Panc1 (cell line): ENCODE measurements at regions not wholly inside any gene's neighbourhood (a gene's known extent, or its start where the extent isn't known, plus 50 kb on each side); places are given as distances from the start of the nearest gene placed in this dataset.

Source experiments
- ATAC-seq: fragments of 200-7000 bp; cut with Tn5 transposase; 2 replicates; pipeline ENCODE4 v1.9.1; 2020; ENCODE audit warnings: mild to moderate bottlenecking, moderate library complexity
- BruUV-seq: library from RNA; stranded (reverse); fragments of 400-500 nt; replicated peaks from 2 replicates; lab custom pipeline; 2021; lab: Mats Ljungman, UMichigan
- CTCF ChIA-PET: fragments of 300-600 bp; sonication (Branson Sonifier 250); formaldehyde crosslinking; loops from one replicate; lab custom pipeline; 2022; ENCODE audit warnings: antibody characterized with exemption; lab: Charles Lee
- POLR2A ChIA-PET: fragments of 300-600 bp; sonication (Branson Sonifier 250); formaldehyde crosslinking; loops from one replicate; lab custom pipeline; 2022; ENCODE audit warnings: antibody characterized with exemption; lab: Charles Lee
- DNase-seq: peaks from one replicate; pipeline ENCODE4 v3.0.0-alpha.2; 2010; ENCODE audit warnings: low read depth, low spot score
- H3K27ac ChIP-seq: 2 replicates; pipeline ENCODE4 v1.5.1; 2011; ENCODE audit warnings: mild to moderate bottlenecking, low read length, inconsistent platforms
- H3K27me3 ChIP-seq: fragments of 200-500 bp; sonication (Bioruptor generic); 2 replicates; pipeline ENCODE4 v1.6.0; 2014; ENCODE audit warnings: low read length, inconsistent platforms; ENCODE audit not compliant: control insufficient read depth, insufficient read depth
- H3K36me3 ChIP-seq: fragments of 200-500 bp; sonication (Bioruptor generic); 2 replicates; pipeline ENCODE4 v1.5.1; 2014; ENCODE audit warnings: inconsistent platforms, mild to moderate bottlenecking, low read length, moderate library complexity; ENCODE audit not compliant: control insufficient read depth, insufficient read depth
- H3K4me1 ChIP-seq: 2 replicates; pipeline ENCODE4 v1.5.1; 2011; ENCODE audit warnings: inconsistent platforms, mild to moderate bottlenecking, low read length, moderate library complexity; ENCODE audit not compliant: control insufficient read depth, insufficient read depth
- H3K4me3 ChIP-seq, 2 experiments: 2 replicates each; pipeline ENCODE4 v1.5.1; 2011 to 2012; ENCODE audit warnings: low read depth in 2 of 2, low read length in 2 of 2, mild to moderate bottlenecking in 2 of 2, inconsistent platforms in 1 of 2, moderate library complexity in 1 of 2
- H3K9me3 ChIP-seq: fragments of 200-500 bp; sonication (Bioruptor generic); 2 replicates; pipeline ENCODE4 v1.5.1; 2014; ENCODE audit warnings: low read depth, mild to moderate bottlenecking, inconsistent platforms, low read length, moderate library complexity; ENCODE audit not compliant: control insufficient read depth, insufficient read depth
- POLR2AphosphoS5 ChIP-seq: IDR thresholded peaks from 2 replicates; pipeline ENCODE4 v1.6.1; 2012; ENCODE audit warnings: mild to moderate bottlenecking, low read depth, low read length, moderate library complexity
- REST ChIP-seq, 2 experiments: IDR thresholded peaks; 2 replicates each; pipeline ENCODE4 v1.6.1; 2011 to 2012; ENCODE audit warnings: low read depth in 2 of 2, control low read depth in 1 of 2, low read length in 1 of 2, mild to moderate bottlenecking in 1 of 2, moderate library complexity in 1 of 2; ENCODE audit not compliant: insufficient read depth in 1 of 2
- SIN3A ChIP-seq: IDR thresholded peaks from 2 replicates; pipeline ENCODE4 v1.6.1; 2012; ENCODE audit warnings: low read depth, mild to moderate bottlenecking, low read length, moderate library complexity, borderline replicate concordance; ENCODE audit not compliant: insufficient read depth
- TCF7L2 ChIP-seq: IDR thresholded peaks from 2 replicates; pipeline ENCODE4 v1.6.1; 2011; ENCODE audit warnings: mild to moderate bottlenecking, low read depth, low read length, inconsistent platforms
- in situ Hi-C: cut with HindIII; loops from 2 replicates; pipeline ENCODE4 v1.10.0; 2016; ENCODE audit warnings: low sequenced_read_pairs, low pct_unique_long_range_greater_than_20kb
- intact Hi-C: fragments of 100-400 bp; cut with micrococcal nuclease; formaldehyde crosslinking; loops from one replicate; pipeline ENCODE4 v1.10.0; 2022; ENCODE audit not compliant: unreplicated experiment
- TF ChIP-seq, protein P1 (sequence below): fragments of 450-650 bp; IDR thresholded peaks from 2 replicates; pipeline ENCODE4 v1.5.1; 2017; ENCODE audit warnings: mild to moderate bottlenecking

DNA sequence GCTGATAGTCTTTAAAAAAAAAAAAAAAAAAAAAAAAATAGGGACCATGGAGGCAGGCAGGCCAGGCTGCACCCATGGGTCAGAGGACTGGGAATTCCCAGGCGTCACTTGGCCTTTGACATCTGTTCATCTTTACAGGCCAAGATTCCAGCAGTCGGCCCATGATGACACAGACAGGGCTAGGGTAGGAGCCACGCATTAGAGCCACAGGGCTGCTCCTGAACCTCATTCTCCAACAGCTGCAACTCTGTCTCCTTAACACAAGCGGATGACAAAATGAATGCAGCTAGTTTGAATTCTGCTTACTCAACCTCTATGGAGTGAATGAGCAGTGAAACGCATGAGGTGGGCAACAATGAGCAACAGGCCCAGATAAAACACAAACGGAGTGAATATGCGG lies 126.4 kb downstream of the LY86 start:
- Histone ChIP-seq H3K36me3 (no peaks in the 10 kb centered on the region), H3K27ac (no peak overlapping the region), H3K4me3 (no peak overlapping the region), H3K27me3 (no peaks in the 10 kb centered on the region), H3K9me3 (no peaks in the 10 kb centered on the region), H3K4me1 (no peaks in the 10 kb centered on the region)
- CTCF ChIA-PET, result no interaction called here
- intact Hi-C loops (no loop called here), in situ Hi-C loops (no loop called here)
- no peak for DNase-seq
- ATAC-seq, result no peak
- no TSS peak for BruUV-seq
- POLR2A ChIA-PET, result no interaction called here
- TF ChIP-seq TCF7L2 (no peak), SIN3A (no peak), REST (IDR thresholded peaks at IDR 0.05; ENCODE audit: insufficient read depth in 1 of 2, low read depth in 2 of 2, low read length in 1 of 2) (no peak), POLR2AphosphoS5 (no peak)
- TF ChIP-seq, protein P1, sequence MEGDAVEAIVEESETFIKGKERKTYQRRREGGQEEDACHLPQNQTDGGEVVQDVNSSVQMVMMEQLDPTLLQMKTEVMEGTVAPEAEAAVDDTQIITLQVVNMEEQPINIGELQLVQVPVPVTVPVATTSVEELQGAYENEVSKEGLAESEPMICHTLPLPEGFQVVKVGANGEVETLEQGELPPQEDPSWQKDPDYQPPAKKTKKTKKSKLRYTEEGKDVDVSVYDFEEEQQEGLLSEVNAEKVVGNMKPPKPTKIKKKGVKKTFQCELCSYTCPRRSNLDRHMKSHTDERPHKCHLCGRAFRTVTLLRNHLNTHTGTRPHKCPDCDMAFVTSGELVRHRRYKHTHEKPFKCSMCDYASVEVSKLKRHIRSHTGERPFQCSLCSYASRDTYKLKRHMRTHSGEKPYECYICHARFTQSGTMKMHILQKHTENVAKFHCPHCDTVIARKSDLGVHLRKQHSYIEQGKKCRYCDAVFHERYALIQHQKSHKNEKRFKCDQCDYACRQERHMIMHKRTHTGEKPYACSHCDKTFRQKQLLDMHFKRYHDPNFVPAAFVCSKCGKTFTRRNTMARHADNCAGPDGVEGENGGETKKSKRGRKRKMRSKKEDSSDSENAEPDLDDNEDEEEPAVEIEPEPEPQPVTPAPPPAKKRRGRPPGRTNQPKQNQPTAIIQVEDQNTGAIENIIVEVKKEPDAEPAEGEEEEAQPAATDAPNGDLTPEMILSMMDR, result no peak

DNA sequence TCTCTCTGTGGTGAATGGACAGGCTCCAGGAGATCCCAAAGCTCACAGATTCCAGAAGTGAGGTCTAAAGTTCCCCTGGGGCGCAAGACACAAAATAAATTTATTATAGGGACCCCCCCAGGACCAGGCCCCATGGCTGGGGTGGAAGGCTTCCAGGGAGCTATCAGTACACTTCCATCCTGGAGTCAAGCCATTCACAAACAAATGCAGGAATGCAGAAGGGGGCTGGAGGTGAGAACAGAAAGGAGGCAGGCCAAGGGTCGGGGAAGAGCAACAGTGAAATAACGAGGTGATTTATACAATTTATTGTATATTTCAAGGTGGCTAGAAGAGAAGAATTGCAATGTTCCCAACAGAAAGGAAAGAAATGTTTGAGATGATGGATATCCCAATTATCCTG lies 126.9 kb downstream of the LY86 start:
- no peaks in the 10 kb centered on the region for H3K9me3 ChIP-seq
- ChIA-PET CTCF (no interaction called here), POLR2A (no interaction called here)
- no peak overlapping the region for H3K4me3 ChIP-seq
- H3K27me3 ChIP-seq, result no peaks in the 10 kb centered on the region
- intact Hi-C loops (no loop called here), in situ Hi-C loops (no loop called here)
- no peaks in the 10 kb centered on the region for H3K36me3 ChIP-seq
- no peak overlapping the region for H3K27ac ChIP-seq
- no peak for TF ChIP-seq POLR2AphosphoS5
- TF ChIP-seq SIN3A, result no peak
- TF ChIP-seq, protein P1, result no peak
- no peak for TF ChIP-seq REST (IDR thresholded peaks at IDR 0.05; ENCODE audit: insufficient read depth in 1 of 2, low read depth in 2 of 2, low read length in 1 of 2)
- no peak for TF ChIP-seq TCF7L2
- H3K4me1 ChIP-seq, result no peaks in the 10 kb centered on the region
- ATAC-seq, result no peak
- BruUV-seq, result no TSS peak
- no peak for DNase-seq
